Bronchial epithelial cell (primary cell): ENCODE measurements at regions not wholly inside any gene's neighbourhood (a gene's known extent, or its start where the extent isn't known, plus 50 kb on each side); places are given as distances from the start of the nearest gene placed in this dataset.

Experiments
- DNase-seq: peaks from one replicate; pipeline ENCODE4 v3.0.0-alpha.2; 2010; ENCODE audit warnings: low read depth
- FAIRE-seq: peaks from 2 replicates; lab custom pipeline; 2011; peaks lifted over from hg19 to GRCh38; lab: Jason Lieb, UNC
- H3K27me3 ChIP-seq: 2 replicates; pipeline ENCODE4 v1.5.1; 2011; ENCODE audit warnings: low read length; ENCODE audit not compliant: control insufficient read depth, insufficient read depth
- H3K36me3 ChIP-seq: 2 replicates; pipeline ENCODE4 v1.5.1; 2011; ENCODE audit warnings: low read length; ENCODE audit not compliant: control insufficient read depth, insufficient read depth
- H3K4me3 ChIP-seq: 2 replicates; pipeline ENCODE4 v1.5.1; 2011; ENCODE audit warnings: mild to moderate bottlenecking, low read depth, low read length, control low read depth
- CTCF ChIP-seq: IDR thresholded peaks from 2 replicates; pipeline ENCODE4 v1.5.1; 2011; ENCODE audit warnings: mild to moderate bottlenecking, moderate library complexity, low read length, control low read depth, inconsistent platforms; ENCODE audit not compliant: insufficient read depth, severe bottlenecking

GRCh38 chr10:71029907-71030306 is 141.5 kb upstream of the PCBD1 start:
- no peak for TF ChIP-seq CTCF
- no peaks in the 10 kb centered on the region for H3K36me3 ChIP-seq
- peaks cover 1% of the 10 kb centered on the region for H3K27me3 ChIP-seq
- H3K4me3 ChIP-seq, result no peak overlapping the region
- FAIRE-seq, result no peak
- DNase-seq, result no peak

DNA sequence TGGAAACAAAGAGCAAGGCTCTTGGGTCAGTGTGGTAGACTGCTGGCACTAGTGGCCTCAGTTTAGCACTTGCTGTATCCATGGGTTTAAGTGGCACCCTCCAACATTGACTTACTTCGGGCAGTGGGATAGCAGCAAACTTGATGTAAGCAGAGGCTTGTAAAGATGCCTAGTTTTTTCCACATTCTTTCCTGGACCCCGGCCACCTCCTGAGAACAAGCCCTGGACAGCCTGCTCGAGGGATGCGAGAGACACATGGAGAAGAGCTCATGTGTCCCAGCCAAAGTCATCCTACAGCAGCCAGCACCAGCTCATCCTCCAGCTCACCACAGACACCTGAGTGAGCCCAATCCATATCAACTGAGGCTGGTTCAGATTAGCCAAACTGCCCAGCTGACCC is 142.7 kb upstream of the PCBD1 start:
- Histone ChIP-seq H3K36me3 (no peaks in the 10 kb centered on the region), H3K27me3 (peaks cover 1% of the 10 kb centered on the region), H3K4me3 (no peak overlapping the region)
- FAIRE-seq, result peak; percentile 75
- no peak for TF ChIP-seq CTCF
- DNase-seq, result no peak

- no peak for FAIRE-seq
- no peak for DNase-seq
- Histone ChIP-seq H3K4me3 (no peak overlapping the region), H3K36me3 (no peaks in the 10 kb centered on the region), H3K27me3 (peaks cover 1% of the 10 kb centered on the region)
- TF ChIP-seq CTCF, result no peak
Measured at GRCh38 chr10:71031603-71032002, 143.2 kb upstream of the PCBD1 start.

GRCh38 chr10:71032887-71033286 is 144.5 kb upstream of the PCBD1 start:
- H3K27me3 ChIP-seq, result peaks cover 1% of the 10 kb centered on the region
- DNase-seq, result no peak

DNA sequence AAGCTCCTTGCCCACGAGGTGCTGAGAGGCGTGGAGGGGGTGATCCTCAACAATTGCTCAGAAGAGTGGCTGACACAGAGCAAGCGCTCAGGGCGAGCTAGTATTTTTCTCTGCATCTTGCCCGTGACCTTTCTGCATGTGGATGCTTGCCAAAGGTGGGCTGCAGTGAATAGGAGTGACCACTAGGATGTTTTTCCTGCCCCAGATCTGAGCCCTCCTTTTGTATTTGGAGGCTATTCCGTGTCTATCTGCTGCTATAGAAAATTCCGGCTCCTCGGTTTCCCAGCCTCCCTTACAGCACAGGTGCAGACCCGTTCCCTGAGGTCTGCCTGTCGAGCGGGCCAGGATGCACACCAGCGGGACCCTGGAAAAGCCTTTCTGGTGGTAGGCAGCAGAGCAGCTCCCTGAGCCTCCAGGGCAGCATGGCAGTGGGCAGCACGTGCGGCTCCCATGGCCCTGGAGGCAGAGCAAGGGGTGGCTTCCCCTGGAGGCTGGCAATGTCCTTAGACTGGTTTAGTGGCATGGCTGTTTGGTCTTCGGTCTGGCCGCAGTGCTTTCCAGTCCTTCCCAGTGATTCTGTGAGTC is 145.1 kb upstream of the PCBD1 start:
- Histone ChIP-seq H3K4me3 (no peak overlapping the region), H3K27me3 (peaks cover 1% of the 10 kb centered on the region), H3K36me3 (no peaks in the 10 kb centered on the region)
- FAIRE-seq (no peak), DNase-seq (no peak)
- TF ChIP-seq CTCF, result no peak

More at GRCh38 chr10:71032887-71033286, 144.5 kb upstream of the PCBD1 start:
- Histone ChIP-seq H3K4me3 (no peak overlapping the region), H3K36me3 (no peaks in the 10 kb centered on the region)
- TF ChIP-seq CTCF, result no peak
- FAIRE-seq, result peak; percentile 80
